NCI-H1930 (cell line): ENCODE measurements at regions not wholly inside any gene's neighbourhood (a gene's known extent, or its start where the extent isn't known, plus 50 kb on each side); places are given as distances from the start of the nearest gene placed in this dataset.

Experiments used
- DNase-seq, 2 experiments: peaks; one replicate each; lab custom pipeline; 2025; lab: John Stamatoyannopoulos, UW

DNA sequence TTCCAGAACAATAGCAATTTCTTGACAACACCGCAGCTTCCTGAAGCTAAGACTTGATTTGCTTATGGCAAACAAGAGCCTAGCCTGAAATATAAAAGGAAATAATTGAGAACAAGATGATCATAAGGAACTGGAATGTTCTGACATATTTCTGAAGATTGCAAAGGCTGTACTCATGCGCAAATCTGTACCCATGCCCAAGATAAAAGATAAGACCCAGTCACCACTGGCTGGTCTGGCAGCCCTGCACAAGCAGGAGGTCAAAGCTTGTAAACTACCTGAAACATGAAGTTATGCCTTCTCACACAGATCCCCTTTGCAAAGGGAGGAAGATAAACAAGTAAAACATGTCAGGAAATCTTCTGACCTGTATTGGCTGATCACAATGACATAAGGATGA, 160.8 kb upstream of the GYPC start:
- no peak for DNase-seq

- no peak for DNase-seq
These were observed 159.5 kb upstream of the GYPC start for GRCh38 chr2:126496493-126496892.

GRCh38 chr2:126503476-126503875, 152.5 kb upstream of the GYPC start:
- DNase-seq: no peak

GRCh38 chr2:126504949-126505348, 151.0 kb upstream of the GYPC start:
- DNase-seq: no peak

GRCh38 chr2:126506786-126507185, 149.2 kb upstream of the GYPC start:
- no peak for DNase-seq

GRCh38 chr2:126507425-126507911, 148.5 kb upstream of the GYPC start:
- no peak for DNase-seq

DNA sequence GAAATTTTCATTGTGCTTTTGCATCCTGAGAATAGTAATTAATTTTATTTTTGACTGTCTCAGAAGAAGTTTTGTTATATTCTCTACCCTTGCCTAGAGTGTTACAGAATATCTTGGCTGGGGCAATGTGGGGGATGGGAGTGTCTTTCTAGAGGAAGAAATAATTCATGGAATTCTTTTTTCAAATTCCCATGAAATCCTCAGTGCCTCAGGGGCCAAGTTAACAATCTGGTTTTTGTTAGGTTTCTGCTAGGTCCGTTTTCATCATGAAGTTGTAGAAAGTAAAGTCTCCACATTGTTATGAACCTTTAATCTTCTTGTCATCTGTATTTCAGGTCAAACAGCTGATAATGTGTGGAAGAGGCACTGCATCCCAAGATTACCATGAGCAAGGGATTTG, 145.6 kb upstream of the GYPC start:
- no peak for DNase-seq

GRCh38 chr2:126510960-126511359, 145.0 kb upstream of the GYPC start:
- DNase-seq: no peak

- no peak for DNase-seq
These were observed 143.9 kb upstream of the GYPC start for GRCh38 chr2:126512026-126512425.

DNA sequence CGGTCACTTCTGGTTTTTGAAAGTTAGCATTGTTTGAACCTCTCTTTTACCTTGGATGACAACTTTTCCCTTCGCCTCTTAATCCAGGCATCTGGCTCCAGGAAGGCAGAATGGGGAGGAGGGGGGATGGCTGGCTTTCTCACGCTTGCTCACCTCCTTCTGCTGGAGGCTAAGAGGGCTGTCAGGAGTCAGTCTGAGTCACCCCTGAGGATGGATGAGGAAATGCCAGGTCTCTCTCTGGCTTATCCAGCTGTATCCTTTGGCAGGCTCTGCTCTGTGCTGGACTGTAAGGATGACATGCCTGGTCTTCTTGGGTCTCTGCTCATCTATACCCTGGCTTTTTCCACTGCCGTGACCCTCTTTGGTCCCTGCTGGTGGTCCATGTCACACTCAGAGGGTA, 142.9 kb upstream of the GYPC start:
- no peak for DNase-seq

DNA sequence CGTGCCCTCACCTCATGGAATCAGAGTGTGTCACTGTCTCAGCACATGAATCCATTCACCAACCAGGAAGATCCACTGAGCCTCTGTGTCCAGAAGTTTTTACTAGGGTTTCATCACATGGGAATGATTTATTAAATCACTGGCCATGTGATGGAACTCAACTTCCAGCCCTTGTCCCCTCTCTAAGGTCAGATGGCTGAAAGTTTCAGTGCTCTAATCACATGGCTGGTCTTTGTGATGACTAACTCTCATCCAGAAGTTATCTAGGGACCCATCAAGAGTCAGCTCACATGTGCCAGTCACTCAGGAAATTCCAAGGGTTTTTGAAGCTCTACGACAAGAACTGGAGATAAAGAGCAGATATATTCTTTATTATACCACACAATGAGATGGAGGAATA, 140.5 kb upstream of the GYPC start:
- DNase-seq: no peak

- no peak for DNase-seq
These were observed 137.8 kb upstream of the GYPC start for GRCh38 chr2:126518196-126518595.

DNA sequence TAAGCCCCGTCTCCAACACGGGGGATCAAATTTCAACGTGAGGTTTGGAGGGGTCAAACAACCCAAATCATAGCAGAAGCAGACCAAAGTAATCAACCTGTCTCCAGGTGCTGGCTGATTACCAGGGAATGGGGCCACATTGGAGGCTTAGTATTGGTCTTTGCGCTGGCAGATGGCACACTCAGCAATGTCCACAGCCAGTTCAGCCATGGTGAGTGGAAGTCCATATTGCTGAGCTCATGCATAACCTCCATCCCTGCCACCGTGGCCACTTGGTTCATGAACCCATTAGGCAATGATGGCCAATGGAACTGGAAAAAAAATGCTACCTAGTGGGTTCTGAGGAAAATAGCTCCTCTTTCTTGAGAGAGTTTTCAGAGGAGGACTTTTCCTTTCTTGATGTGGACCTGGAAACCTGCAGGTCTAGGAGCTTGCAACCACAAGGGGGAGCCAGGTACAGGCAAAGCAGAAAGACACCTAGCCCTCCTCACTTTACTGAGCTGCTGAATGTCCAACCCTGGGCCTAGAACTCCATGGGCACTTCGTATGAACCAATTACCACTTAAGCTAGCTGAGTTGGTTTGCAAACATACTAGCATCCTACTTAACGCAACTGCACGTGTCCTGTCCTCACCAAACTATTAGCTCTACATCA, 128.0 kb upstream of the GYPC start:
- no peak for DNase-seq

GRCh38 chr2:126531029-126531428, 124.9 kb upstream of the GYPC start:
- no peak for DNase-seq

GRCh38 chr2:126534478-126534877, 121.5 kb upstream of the GYPC start:
- DNase-seq: no peak

DNA sequence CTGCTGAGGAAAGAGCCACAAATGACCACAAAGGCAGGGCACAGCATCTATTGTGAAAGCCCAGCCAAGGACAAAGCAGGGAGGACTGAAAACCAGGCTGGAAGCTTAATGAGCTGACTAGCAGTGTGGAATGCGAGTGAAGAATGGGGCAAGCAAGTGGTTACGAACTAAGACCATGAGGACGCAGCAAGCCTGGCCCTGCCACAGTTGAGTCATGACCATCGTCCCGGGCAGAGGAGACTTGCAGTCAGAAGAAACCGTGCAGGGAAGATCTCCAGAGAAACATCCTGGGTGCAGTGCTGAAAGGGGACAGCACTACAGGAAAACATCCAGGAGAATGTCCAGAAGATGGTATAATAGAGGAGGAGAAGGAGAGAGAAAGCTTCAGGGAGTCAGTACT, 120.5 kb upstream of the GYPC start:
- no peak for DNase-seq

GRCh38 chr2:126536605-126537200, 119.3 kb upstream of the GYPC start:
- no peak for DNase-seq

- no peak for DNase-seq
These were observed 116.9 kb upstream of the GYPC start for GRCh38 chr2:126539101-126539500.

DNA sequence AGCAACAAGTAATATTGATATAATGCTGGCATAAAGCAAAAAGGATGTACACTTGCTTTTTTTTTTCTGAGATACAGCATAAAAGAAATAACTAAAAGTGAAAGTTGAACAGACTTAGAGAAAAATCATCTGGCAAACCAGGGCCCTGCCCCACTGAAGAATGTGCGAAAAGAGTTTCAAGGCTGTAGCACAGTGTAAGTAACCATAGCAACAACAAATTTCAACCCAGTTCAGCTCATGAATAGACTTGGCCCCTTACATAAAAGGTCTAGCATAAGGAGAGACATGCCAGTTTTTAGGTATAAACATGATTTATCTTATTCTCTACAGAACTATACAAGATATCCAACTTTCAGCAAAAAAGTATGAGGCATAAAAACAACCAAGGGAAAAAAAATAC, 113.7 kb upstream of the GYPC start:
- no peak for DNase-seq

DNA sequence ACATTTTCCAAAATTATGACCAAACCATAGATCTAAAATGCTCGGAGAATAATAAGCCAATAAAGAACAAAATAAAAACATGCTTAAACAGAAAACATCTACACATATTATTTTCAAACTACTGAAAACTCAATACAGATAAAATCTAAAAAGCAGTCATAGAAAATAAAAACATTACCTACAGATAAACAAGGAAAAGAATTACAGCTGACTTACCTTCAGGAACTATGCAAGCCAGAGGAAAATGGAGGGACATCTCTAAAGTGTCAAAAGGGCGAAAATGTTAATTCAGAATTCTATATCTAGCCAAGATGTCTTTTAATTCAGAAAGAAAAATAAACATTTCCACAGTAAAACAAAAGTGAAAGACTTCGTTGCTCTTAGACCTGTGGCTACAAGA, 112.9 kb upstream of the GYPC start:
- peak in 1 of 2 experiments; percentile 14 for DNase-seq

DNA sequence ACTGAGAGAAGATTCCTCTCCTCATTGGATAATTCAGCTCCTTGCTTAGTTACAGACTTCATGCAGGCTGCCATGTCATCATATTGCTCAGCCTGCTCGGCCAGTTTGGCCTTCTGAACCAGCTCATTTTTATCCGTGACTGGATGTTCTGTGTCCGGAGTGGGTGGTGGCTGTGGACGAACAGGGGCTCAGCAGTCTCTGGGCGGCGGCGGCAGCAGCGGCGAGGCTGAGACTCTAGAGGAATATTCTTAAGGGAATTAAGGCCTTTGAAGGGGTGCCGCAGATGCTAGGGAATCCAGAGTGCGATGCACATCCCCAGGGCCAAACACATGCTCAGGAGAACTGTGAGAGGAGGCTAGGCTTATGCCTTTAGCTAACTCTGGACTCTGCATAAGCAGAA, 97.9 kb upstream of the GYPC start:
- no peak for DNase-seq

- no peak for DNase-seq
These were observed 87.2 kb upstream of the GYPC start for GRCh38 chr2:126568734-126569133.

DNA sequence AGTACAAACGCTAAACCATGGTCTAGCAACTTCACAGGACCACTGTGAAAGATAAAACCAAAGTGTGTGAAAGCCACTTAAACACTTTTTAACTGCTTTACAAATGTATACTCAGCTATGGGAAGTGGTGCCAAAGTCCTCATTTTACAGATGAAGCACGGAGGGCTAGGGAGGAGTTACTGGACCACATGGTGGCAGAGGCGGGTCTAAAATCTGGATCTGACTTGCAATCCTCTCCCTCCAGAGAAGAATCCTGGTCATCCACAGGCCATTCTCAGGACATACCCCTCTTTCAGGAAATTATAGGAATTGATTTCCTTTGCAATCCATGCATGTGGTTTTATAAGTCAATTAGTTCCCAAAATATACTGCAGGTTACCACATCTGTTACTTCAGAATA, 84.6 kb upstream of the GYPC start:
- no peak for DNase-seq

- DNase-seq: no peak
These were observed 80.3 kb upstream of the GYPC start for GRCh38 chr2:126575631-126576030.
